ENCODE measurements at regions not wholly inside any gene's neighbourhood (a gene's known extent, or its start where the extent isn't known, plus 50 kb on each side); places are given as distances from the start of the nearest gene placed in this dataset.

DNA sequence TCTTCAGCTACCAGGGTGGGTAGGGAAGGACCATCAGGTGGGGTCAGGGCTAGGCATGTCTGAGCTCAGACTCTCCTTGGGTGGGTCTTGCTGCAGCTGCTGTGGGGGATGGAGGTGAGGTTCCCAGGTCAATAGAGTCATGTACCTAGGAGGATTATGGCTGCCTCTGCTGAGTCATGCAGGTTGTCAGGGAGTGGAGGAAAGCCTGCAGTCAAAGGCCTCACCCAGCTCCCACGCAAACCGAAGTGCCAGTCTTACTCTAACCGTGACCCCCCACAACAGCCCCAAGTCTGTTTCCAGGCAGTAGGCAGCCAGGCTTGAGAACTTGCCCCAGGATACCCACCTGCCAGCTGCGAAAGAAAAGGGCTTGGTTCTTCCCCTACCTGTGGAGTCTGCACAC is 113.6 kb upstream of the GALNT5 start:
- TF ChIP-seq, protein P1, sequence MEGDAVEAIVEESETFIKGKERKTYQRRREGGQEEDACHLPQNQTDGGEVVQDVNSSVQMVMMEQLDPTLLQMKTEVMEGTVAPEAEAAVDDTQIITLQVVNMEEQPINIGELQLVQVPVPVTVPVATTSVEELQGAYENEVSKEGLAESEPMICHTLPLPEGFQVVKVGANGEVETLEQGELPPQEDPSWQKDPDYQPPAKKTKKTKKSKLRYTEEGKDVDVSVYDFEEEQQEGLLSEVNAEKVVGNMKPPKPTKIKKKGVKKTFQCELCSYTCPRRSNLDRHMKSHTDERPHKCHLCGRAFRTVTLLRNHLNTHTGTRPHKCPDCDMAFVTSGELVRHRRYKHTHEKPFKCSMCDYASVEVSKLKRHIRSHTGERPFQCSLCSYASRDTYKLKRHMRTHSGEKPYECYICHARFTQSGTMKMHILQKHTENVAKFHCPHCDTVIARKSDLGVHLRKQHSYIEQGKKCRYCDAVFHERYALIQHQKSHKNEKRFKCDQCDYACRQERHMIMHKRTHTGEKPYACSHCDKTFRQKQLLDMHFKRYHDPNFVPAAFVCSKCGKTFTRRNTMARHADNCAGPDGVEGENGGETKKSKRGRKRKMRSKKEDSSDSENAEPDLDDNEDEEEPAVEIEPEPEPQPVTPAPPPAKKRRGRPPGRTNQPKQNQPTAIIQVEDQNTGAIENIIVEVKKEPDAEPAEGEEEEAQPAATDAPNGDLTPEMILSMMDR (IDR thresholded peaks at IDR 0.05; ENCODE audit: low read depth, low read length), result no peak
- DNase-seq (ENCODE audit: extremely low read depth, low read depth), result no peak

DNA sequence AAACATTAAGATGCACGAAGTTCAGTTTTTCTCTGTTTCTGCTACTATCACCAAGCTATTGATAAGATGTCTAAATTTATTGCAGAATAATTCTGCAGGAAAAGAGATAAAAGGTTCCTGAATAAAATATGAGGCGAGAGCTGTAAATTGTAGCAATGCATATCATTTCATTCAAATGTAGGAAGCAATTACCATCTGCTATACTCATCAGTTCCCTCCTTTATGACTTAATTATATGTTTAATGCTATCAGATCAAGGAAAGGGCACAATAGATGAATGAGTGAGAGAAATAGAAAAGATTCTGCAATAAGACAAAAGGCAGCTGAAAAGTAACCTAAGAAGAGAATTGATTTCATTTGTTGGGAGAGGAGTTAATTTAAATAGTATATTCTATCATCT is 108.2 kb upstream of the GALNT5 start:
- no peak for DNase-seq (ENCODE audit: extremely low read depth, low read depth)
- TF ChIP-seq, protein P1 (IDR thresholded peaks at IDR 0.05; ENCODE audit: low read depth, low read length), result no peak

GRCh38 chr2:157150747-157151146 is 106.8 kb upstream of the GALNT5 start:
- DNase-seq (ENCODE audit: extremely low read depth, low read depth), result no peak
- TF ChIP-seq, protein P1 (IDR thresholded peaks at IDR 0.05; ENCODE audit: low read depth, low read length), result no peak

- no peak for DNase-seq (ENCODE audit: extremely low read depth, low read depth)
- TF ChIP-seq, protein P1 (IDR thresholded peaks at IDR 0.05; ENCODE audit: low read depth, low read length), result no peak
Observed at GRCh38 chr2:157152362-157152761, 105.1 kb upstream of the GALNT5 start.

GRCh38 chr2:157155992-157156391 is 101.5 kb upstream of the GALNT5 start:
- TF ChIP-seq, protein P1 (IDR thresholded peaks at IDR 0.05; ENCODE audit: low read depth, low read length), result no peak
- DNase-seq (ENCODE audit: extremely low read depth, low read depth), result no peak

- TF ChIP-seq, protein P1 (IDR thresholded peaks at IDR 0.05; ENCODE audit: low read depth, low read length), result no peak
- no peak for DNase-seq (ENCODE audit: extremely low read depth, low read depth)
Observed at GRCh38 chr2:157158111-157158510, 99.4 kb upstream of the GALNT5 start.

- no peak for DNase-seq (ENCODE audit: extremely low read depth, low read depth)
- TF ChIP-seq, protein P1 (IDR thresholded peaks at IDR 0.05; ENCODE audit: low read depth, low read length), result no peak
Observed at GRCh38 chr2:157159221-157159934, 98.1 kb upstream of the GALNT5 start.

Data from AG09319 (cell line).